ENCODE measurements at regions not wholly inside any gene's neighbourhood (a gene's known extent, or its start where the extent isn't known, plus 50 kb on each side); places are given as distances from the start of the nearest gene placed in this dataset.

GRCh38 chr5:25500635-25501034 lies 855.9 kb upstream of the CDH10 start:
- Histone ChIP-seq H3K4me3 (no peak overlapping the region), H3K9me3 (no peaks in the 10 kb centered on the region), H3K36me3 (no peaks in the 10 kb centered on the region), H3K27me3 (no peaks in the 10 kb centered on the region), H3K4me1 (no peaks in the 10 kb centered on the region), H3K27ac (no peak overlapping the region)
- TF ChIP-seq EP300 (IDR thresholded peaks at IDR 0.05) = no peak
- TF ChIP-seq POLR2AphosphoS5 (IDR thresholded peaks at IDR 0.05) = no peak
- no peak for TF ChIP-seq CTCF (IDR thresholded peaks at IDR 0.05)
- TF ChIP-seq POLR2A (IDR thresholded peaks at IDR 0.05) = no peak
- WGBS, 5 donors = 36 to 74% (median 40%) methylated on average over 1 of the region's 1 CpG
- intact Hi-C loops (cut with DNase I; ENCODE audit: low total_unique reads) = no loop called here
- DNase-seq = no peak

- no peak overlapping the region for H3K27ac ChIP-seq
- TF ChIP-seq POLR2A (IDR thresholded peaks at IDR 0.05) (no peak), EP300 (IDR thresholded peaks at IDR 0.05) (no peak), CTCF (IDR thresholded peaks at IDR 0.05) (no peak)
- H3K9me3 ChIP-seq = peaks cover 0 to 19% (median 3%) of the 10 kb centered on the region in 4 donors
- DNase-seq = no peak
- intact Hi-C loops (cut with DNase I; ENCODE audit: low total_unique reads) = no loop called here
- H3K27me3 ChIP-seq = no peaks in the 10 kb centered on the region
- no peaks in the 10 kb centered on the region for H3K36me3 ChIP-seq
- WGBS, 5 donors = 64 to 73% (median 71%) methylated on average over 6 of the region's 6 CpGs
- no peaks in the 10 kb centered on the region for H3K4me1 ChIP-seq
- no peak overlapping the region for H3K4me3 ChIP-seq
Observed at GRCh38 chr5:25489834-25490538, 845.2 kb upstream of the CDH10 start.

- DNase-seq = no peak
- H3K27ac ChIP-seq = no peak overlapping the region
- TF ChIP-seq EP300 (IDR thresholded peaks at IDR 0.05) (no peak), CTCF (IDR thresholded peaks at IDR 0.05) (no peak), POLR2AphosphoS5 (IDR thresholded peaks at IDR 0.05) (no peak), POLR2A (IDR thresholded peaks at IDR 0.05) (no peak)
- H3K36me3 ChIP-seq = no peaks in the 10 kb centered on the region
- no peaks in the 10 kb centered on the region for H3K4me1 ChIP-seq
- no peak overlapping the region for H3K4me3 ChIP-seq
- WGBS, 5 donors = 59 to 81% (median 73%) methylated on average over 1 of the region's 1 CpG
- H3K9me3 ChIP-seq = peaks cover 0 to 19% (median 3%) of the 10 kb centered on the region in 4 donors
- intact Hi-C loops (cut with DNase I; ENCODE audit: low total_unique reads) = no loop called here
- no peaks in the 10 kb centered on the region for H3K27me3 ChIP-seq
Observed at GRCh38 chr5:25488119-25488518, 843.3 kb upstream of the CDH10 start.

GRCh38 chr5:25484391-25484790 lies 839.6 kb upstream of the CDH10 start:
- no peak for TF ChIP-seq EP300 (IDR thresholded peaks at IDR 0.05)
- no peak for TF ChIP-seq POLR2AphosphoS5 (IDR thresholded peaks at IDR 0.05)
- no peak for TF ChIP-seq CTCF (IDR thresholded peaks at IDR 0.05)
- TF ChIP-seq POLR2A (IDR thresholded peaks at IDR 0.05) = no peak
- Histone ChIP-seq H3K27me3 (no peaks in the 10 kb centered on the region), H3K4me1 (no peaks in the 10 kb centered on the region), H3K4me3 (no peak overlapping the region), H3K36me3 (no peaks in the 10 kb centered on the region), H3K27ac (no peak overlapping the region), H3K9me3 (peaks cover 0 to 19% (median 3%) of the 10 kb centered on the region in 4 donors)
- DNase-seq = no peak
- intact Hi-C loops (cut with DNase I; ENCODE audit: low total_unique reads) = no loop called here
- 58 to 75% (median 69%) methylated on average over 4 of the region's 4 CpGs for WGBS, 5 donors
